OCI-LY1 (cell line): ENCODE measurements at regions not wholly inside any gene's neighbourhood (a gene's known extent, or its start where the extent isn't known, plus 50 kb on each side); places are given as distances from the start of the nearest gene placed in this dataset.

Source experiments
- H2AFZ ChIP-seq: fragments of 200-600 bp; sonication (generic), shearing (Covaris generic); 2 replicates; pipeline ENCODE4 v1.6.0; 2014; ENCODE audit warnings: antibody characterized with exemption, mild to moderate bottlenecking, low read length
- H3F3A ChIP-seq: fragments of 200-600 bp; sonication (generic), shearing (Covaris generic); 2 replicates; pipeline ENCODE4 v1.6.0; 2014; ENCODE audit warnings: mild to moderate bottlenecking, antibody characterized with exemption, low read length, moderate library complexity; ENCODE audit not compliant: insufficient read depth
- H3K27ac ChIP-seq: fragments of 200-600 bp; sonication (generic); 2 replicates; pipeline ENCODE4 v1.5.1; 2014; ENCODE audit warnings: low read length, mixed run types, mild to moderate bottlenecking, low read depth; ENCODE audit not compliant: poor library complexity, severe bottlenecking
- H3K27me3 ChIP-seq: fragments of 200-600 bp; sonication (generic); 2 replicates; pipeline ENCODE4 v1.6.0; 2014; ENCODE audit warnings: antibody characterized with exemption, mild to moderate bottlenecking, low read length, moderate library complexity; ENCODE audit not compliant: insufficient read depth
- H3K36me3 ChIP-seq: fragments of 200-600 bp; sonication (generic); 2 replicates; pipeline ENCODE4 v1.6.1; 2014; ENCODE audit warnings: mild to moderate bottlenecking, antibody characterized with exemption, low read length, moderate library complexity, mixed read lengths; ENCODE audit not compliant: insufficient read depth
- H3K4me1 ChIP-seq: fragments of 200-600 bp; sonication (generic); 2 replicates; pipeline ENCODE4 v1.5.1; 2014; ENCODE audit warnings: mild to moderate bottlenecking, low read length, moderate library complexity; ENCODE audit not compliant: insufficient read depth, severe bottlenecking
- H3K4me2 ChIP-seq: fragments of 200-600 bp; sonication (generic), shearing (Covaris generic); 2 replicates; pipeline ENCODE4 v1.6.1; 2014; ENCODE audit warnings: low read length
- H3K4me3 ChIP-seq: fragments of 200-600 bp; sonication (generic); 2 replicates; pipeline ENCODE4 v1.5.1; 2014; ENCODE audit warnings: low read length, low read depth, mild to moderate bottlenecking, mixed read lengths; ENCODE audit not compliant: poor library complexity, severe bottlenecking
- H3K79me2 ChIP-seq: fragments of 200-600 bp; shearing (Covaris generic); 2 replicates; pipeline ENCODE4 v1.6.1; 2016; ENCODE audit warnings: mixed run types, low read length, mixed read lengths; ENCODE audit not compliant: insufficient read depth
- H3K9ac ChIP-seq: fragments of 200-600 bp; sonication (generic), shearing (Covaris generic); 2 replicates; pipeline ENCODE4 v1.6.1; 2014; ENCODE audit warnings: mild to moderate bottlenecking, low read length, mixed read lengths
- H3K9me2 ChIP-seq: fragments of 200-600 bp; sonication (generic), shearing (Covaris generic); 2 replicates; pipeline ENCODE4 v1.6.1; 2014; ENCODE audit warnings: low read depth, mild to moderate bottlenecking, low read length, mixed read lengths
- H3K9me3 ChIP-seq: fragments of 200-600 bp; shearing (Covaris generic); 2 replicates; pipeline ENCODE4 v1.6.1; 2014; ENCODE audit warnings: low read length, mixed read lengths
- H4K20me1 ChIP-seq: fragments of 200-600 bp; sonication (generic), shearing (Covaris generic); 2 replicates; pipeline ENCODE4 v1.6.0; 2016; ENCODE audit warnings: mild to moderate bottlenecking, low read length; ENCODE audit not compliant: insufficient read depth
- EZH2 ChIP-seq: fragments of 200-600 bp; sonication (generic), shearing (Covaris generic); IDR thresholded peaks from 2 replicates; pipeline ENCODE4 v1.8.0; 2017; ENCODE audit warnings: borderline replicate concordance, mixed run types, mild to moderate bottlenecking, antibody characterized with exemption, low read length, moderate library complexity, mixed read lengths
- TF ChIP-seq, protein P1 (sequence below): fragments of 200-600 bp; sonication (generic), shearing (Covaris generic); IDR thresholded peaks from 2 replicates; pipeline ENCODE4 v1.5.1; 2017; ENCODE audit warnings: mild to moderate bottlenecking, antibody characterized with exemption, low read length, moderate library complexity, mixed read lengths

DNA sequence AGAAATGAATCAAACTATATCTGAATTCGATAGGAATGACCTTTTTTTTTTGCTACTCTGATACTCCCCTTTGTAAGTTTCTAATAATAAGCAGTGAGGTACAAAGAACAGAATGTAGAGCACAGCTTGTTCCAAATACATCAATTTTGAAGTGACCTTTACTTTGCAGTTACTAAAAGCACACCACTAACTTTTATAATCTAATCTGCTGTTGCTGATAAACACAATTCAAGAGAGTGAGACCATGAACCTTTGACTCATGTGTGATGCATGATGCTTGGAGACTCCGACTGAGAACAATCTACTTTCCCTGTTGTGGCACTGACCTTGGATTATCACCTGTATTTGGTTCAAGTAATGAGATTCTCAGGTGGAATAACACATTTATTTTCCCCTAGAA is 91.6 kb upstream of the GNPDA2 start:
- no peaks in the 10 kb centered on the region for H4K20me1 ChIP-seq
- no peaks in the 10 kb centered on the region for H3F3A ChIP-seq
- H3K4me2 ChIP-seq: no peak overlapping the region
- no peak overlapping the region for H3K9ac ChIP-seq
- H3K79me2 ChIP-seq: no peaks in the 10 kb centered on the region
- no peak overlapping the region for H3K27ac ChIP-seq
- no peak overlapping the region for H2AFZ ChIP-seq
- H3K4me3 ChIP-seq: no peak overlapping the region
- H3K27me3 ChIP-seq: no peaks in the 10 kb centered on the region
- TF ChIP-seq EZH2: no peak
- TF ChIP-seq, protein P1, sequence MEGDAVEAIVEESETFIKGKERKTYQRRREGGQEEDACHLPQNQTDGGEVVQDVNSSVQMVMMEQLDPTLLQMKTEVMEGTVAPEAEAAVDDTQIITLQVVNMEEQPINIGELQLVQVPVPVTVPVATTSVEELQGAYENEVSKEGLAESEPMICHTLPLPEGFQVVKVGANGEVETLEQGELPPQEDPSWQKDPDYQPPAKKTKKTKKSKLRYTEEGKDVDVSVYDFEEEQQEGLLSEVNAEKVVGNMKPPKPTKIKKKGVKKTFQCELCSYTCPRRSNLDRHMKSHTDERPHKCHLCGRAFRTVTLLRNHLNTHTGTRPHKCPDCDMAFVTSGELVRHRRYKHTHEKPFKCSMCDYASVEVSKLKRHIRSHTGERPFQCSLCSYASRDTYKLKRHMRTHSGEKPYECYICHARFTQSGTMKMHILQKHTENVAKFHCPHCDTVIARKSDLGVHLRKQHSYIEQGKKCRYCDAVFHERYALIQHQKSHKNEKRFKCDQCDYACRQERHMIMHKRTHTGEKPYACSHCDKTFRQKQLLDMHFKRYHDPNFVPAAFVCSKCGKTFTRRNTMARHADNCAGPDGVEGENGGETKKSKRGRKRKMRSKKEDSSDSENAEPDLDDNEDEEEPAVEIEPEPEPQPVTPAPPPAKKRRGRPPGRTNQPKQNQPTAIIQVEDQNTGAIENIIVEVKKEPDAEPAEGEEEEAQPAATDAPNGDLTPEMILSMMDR: no peak
- no peaks in the 10 kb centered on the region for H3K36me3 ChIP-seq
- H3K4me1 ChIP-seq: no peaks in the 10 kb centered on the region
- H3K9me2 ChIP-seq: no peaks in the 10 kb centered on the region
- no peaks in the 10 kb centered on the region for H3K9me3 ChIP-seq

DNA sequence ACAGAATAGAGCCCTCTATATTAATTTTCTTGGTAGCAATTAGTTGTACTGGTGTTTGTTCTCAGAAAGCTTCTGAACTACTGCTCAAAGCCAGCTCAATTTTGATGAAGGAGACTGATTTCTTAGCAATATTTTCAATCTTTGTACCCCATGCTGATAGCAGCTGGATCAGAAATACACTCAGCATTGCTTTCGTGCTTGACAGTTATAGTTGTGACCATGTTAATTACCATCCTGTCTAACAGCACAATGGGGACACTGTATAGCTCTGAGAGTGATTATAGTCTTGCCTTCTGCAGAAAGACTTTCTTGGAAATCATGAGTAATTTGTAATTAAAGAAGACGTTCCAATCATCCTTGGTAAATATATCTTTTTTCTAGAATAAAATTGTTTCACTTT is 79.7 kb upstream of the GNPDA2 start:
- Histone ChIP-seq H3F3A (no peaks in the 10 kb centered on the region), H3K9ac (no peak overlapping the region), H3K79me2 (no peaks in the 10 kb centered on the region), H3K4me2 (no peak overlapping the region), H3K4me1 (no peaks in the 10 kb centered on the region), H3K27ac (no peak overlapping the region), H3K36me3 (no peaks in the 10 kb centered on the region), H4K20me1 (no peaks in the 10 kb centered on the region), H3K4me3 (no peak overlapping the region), H3K27me3 (no peaks in the 10 kb centered on the region), H3K9me2 (no peaks in the 10 kb centered on the region), H3K9me3 (no peaks in the 10 kb centered on the region), H2AFZ (no peak overlapping the region)
- TF ChIP-seq EZH2: no peak
- TF ChIP-seq, protein P1: no peak

DNA sequence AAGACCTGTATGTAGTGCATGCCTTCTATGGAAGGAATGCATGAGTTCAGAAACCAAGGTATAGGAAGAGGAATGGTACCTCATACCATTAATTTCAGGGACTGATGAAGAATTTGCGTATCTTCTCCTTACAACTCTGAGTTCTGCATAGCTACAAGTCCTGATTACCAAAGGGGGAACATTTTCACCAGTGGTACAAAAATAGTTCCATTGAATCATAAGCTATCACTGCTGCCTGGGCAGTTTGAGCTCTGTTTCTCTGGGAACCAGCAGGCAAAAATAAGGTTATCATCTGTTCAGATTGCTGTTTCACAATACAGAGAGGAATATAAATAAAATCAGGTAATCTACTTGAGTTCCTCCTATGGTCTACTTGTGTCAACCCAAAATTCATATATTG is 77.9 kb upstream of the GNPDA2 start:
- Histone ChIP-seq H3K9me3 (no peaks in the 10 kb centered on the region), H3F3A (no peaks in the 10 kb centered on the region), H3K4me2 (no peak overlapping the region), H3K4me1 (no peaks in the 10 kb centered on the region), H3K79me2 (no peaks in the 10 kb centered on the region), H3K9me2 (no peaks in the 10 kb centered on the region), H4K20me1 (no peaks in the 10 kb centered on the region), H3K9ac (no peak overlapping the region), H2AFZ (no peak overlapping the region), H3K27ac (no peak overlapping the region), H3K36me3 (no peaks in the 10 kb centered on the region), H3K4me3 (no peak overlapping the region), H3K27me3 (no peaks in the 10 kb centered on the region)
- TF ChIP-seq EZH2: no peak
- TF ChIP-seq, protein P1: no peak
